Amygdala (tissue), 56 donors: ENCODE measurements at regions not wholly inside any gene's neighbourhood (a gene's known extent, or its start where the extent isn't known, plus 50 kb on each side); places are given as distances from the start of the nearest gene placed in this dataset.

Experiments
- DNase-seq, 56 donors: peaks; one replicate each; lab custom pipeline; 2025; lab: John Stamatoyannopoulos, UW

DNA sequence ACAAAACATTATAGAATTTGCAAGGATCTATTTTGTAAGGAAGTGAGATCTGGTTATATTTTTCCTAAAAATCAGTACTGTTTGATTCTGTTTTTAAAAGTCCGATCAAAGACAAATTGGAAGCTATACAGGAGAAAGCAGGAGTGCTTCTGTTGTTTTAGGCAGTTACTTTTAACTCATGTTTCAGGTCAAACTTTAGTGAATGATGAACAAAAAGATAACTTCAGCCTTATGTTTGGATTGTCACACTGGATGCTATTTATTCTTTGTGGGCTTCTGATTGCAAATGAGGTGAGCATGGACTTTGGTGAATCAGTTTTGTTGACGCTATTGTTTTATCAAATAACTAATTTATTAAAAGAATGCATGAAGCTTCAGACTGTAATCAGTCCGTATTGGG is 228.7 kb upstream of the SLC35B3 start:
- DNase-seq = no peak

DNA sequence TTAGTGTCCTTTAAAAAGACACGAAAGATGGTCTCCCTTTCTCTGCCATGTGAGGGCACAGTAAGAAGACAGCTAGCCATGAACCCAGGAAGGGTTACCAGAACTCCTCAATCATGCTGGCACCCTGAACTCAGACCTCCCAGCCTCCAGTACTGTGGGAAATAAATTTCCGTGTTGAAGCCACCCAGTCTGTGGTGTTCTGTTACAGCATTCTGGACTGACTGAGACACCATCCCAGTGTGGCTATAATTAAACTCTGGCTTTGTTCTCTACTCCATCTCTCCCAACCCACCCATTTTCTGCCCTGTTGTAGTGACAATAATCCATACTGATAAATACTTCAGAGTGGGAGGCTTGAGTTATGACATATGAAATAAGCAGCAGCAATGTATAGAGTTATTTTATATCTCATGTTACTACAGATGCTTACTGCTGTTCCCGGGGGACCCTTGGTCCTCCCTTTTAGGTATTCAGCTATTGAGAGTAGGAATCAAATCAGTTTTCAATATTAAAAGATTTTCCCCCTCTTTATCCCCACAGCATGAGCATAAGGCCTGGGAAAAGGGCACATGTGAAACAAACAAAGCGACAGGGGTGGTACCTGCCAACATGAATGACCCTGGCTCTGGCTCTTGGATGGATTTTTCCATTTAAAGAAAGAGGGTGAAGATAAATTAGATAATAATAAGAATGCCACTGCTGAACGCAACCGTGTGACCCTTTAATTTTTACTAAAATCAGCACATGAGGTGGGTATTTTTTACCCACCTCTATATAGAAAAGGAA is 224.3 kb upstream of the SLC35B3 start:
- DNase-seq = no peak

DNA sequence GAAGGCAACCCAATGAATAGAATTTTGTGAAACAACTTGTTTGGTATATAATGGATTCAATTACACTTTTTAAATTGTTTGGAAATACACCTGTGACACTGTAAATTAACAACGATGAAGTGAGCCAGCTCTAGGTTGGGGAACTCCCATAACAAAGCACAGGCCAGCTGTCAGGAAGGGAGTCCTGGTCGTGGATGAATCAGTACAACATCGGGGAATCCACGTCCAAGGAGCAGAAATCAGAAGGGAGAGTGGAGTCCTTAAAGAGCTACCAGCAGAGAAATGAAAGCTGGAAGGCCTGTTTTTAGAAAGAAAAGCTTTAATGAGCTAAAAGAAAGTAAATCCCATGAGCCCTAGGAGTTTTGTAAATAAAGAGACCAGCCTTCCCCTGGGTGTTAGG is 223.1 kb upstream of the SLC35B3 start:
- no peak for DNase-seq

DNA sequence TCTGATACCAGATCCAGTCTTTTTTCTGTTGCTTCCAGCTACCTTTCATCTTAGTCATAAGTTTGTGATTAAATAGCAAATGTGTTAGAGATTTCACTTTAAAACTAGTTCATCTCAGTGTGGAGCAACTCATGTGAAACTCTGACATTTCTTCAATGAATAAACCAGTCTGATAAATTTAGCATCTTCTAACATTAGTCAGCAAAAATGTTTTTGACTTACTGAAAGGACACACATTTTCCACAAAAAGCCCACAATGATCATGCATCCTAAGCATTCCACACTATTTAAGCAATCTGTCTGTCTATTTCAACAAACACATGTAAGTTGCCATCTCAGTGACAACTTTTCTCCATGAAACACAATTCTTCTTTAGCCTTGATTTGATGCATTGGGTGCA is 222.2 kb upstream of the SLC35B3 start:
- no peak for DNase-seq

- no peak for DNase-seq
These were observed 220.5 kb upstream of the SLC35B3 start for GRCh38 chr6:8655670-8656454.

DNA sequence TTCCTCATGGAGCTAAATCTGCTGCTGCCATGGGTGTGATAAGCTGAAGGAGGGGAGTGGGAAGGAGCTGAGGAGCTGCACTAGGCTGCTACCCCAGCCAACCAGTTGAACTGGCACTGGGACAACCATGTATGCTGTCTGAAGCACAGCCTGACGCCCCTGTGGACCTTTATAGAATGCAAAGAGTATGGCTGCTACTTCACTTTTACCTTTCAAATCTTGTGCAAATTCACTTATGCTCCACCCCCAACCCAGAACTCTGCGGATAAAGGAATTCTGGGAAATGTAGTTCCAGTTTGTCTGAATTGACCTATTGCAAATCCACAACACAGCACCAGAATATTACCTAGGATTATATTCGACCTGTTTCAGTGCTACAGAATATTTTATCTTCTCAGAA is 217.4 kb upstream of the SLC35B3 start:
- DNase-seq = no peak

- no peak for DNase-seq
These were observed 216.7 kb upstream of the SLC35B3 start for GRCh38 chr6:8651998-8652397.

DNA sequence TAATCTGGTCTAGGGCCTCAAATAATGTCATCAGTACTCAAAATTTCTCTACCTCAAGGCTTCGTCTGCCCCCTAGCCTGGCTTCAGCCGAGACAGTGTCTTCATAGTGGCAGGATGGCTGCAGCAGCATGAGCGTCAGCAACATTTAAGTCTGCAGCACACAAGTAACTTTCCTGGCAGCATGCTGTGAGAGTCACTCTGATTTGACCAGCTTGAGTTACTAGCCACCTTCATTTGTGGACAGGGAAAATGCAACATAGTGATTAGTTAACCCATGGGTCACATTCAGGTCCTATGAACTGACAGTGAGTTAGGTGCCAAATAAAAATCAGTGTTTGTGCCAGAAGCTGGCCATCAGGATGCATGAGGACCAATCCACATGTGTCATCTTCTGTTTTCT is 209.9 kb upstream of the SLC35B3 start:
- no peak for DNase-seq

- DNase-seq = no peak
These were observed 209.0 kb upstream of the SLC35B3 start for GRCh38 chr6:8644306-8644705.

- DNase-seq = no peak
These were observed 207.5 kb upstream of the SLC35B3 start for GRCh38 chr6:8642854-8643253.

GRCh38 chr6:8642131-8642530 is 206.8 kb upstream of the SLC35B3 start:
- no peak for DNase-seq

- DNase-seq = no peak
These were observed 204.7 kb upstream of the SLC35B3 start for GRCh38 chr6:8639928-8640649.

- DNase-seq = no peak
These were observed 202.7 kb upstream of the SLC35B3 start for GRCh38 chr6:8637896-8638597.

GRCh38 chr6:8633762-8634161 is 198.4 kb upstream of the SLC35B3 start:
- DNase-seq = no peak

- no peak for DNase-seq
These were observed 193.4 kb upstream of the SLC35B3 start for GRCh38 chr6:8628736-8629135.

GRCh38 chr6:8628063-8628462 is 192.7 kb upstream of the SLC35B3 start:
- no peak for DNase-seq

- no peak for DNase-seq
These were observed 191.9 kb upstream of the SLC35B3 start for GRCh38 chr6:8627085-8627861.

- DNase-seq = no peak
These were observed 189.3 kb upstream of the SLC35B3 start for GRCh38 chr6:8624665-8625064.

GRCh38 chr6:8623441-8623840 is 188.1 kb upstream of the SLC35B3 start:
- no peak for DNase-seq

GRCh38 chr6:8619853-8620252 is 184.5 kb upstream of the SLC35B3 start:
- no peak for DNase-seq
